ENCODE measurements at regions not wholly inside any gene's neighbourhood (a gene's known extent, or its start where the extent isn't known, plus 50 kb on each side); places are given as distances from the start of the nearest gene placed in this dataset.
"Not testable (repeated sequence)": the region's sequence is repeated elsewhere in the genome, so short reads cannot be mapped to it uniquely, and the experiment has no call there.

DNA sequence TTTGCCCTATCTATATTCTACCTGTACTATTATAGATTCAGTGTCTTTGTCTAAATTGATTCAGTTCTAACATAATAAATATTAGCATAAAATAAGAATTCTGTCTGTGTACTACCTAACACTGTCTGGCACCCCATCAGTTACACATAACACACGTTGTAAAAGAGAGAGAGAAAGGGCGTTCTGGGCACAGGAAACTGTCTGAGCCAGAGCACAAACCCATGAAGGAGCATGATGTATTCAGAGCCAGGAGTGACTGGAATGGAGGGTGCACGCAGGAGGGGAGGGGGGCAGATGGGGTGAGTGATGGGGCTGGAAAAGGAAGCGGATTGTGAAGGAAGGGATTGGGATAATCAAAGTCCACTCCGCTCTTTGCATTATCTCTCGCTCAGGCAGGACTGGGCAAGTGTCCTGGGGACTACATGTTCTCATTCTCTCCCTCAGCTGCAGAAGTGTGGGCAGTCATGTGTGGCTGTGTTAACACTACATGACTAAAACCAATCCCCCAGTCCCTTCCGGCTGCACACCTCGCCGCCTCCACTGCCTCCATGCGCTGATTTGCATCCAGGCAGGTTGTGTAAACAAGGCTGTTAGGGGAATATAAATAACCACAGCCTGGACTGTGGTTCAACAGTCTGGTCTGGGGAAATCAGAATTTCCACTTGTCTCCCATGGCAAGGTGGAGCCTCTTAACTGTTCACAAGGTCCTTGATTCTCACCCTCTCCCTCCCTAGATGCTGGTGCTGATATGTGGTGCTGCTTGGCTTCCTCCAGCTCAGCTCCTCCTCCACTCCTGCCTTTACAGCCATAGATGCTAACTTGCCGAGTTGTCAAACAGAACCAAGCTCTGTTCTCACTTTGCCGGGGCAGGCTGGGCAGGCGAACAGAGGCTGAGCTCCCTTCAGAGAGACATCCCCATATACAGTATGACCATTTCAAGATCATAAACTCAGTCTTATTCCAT, 367.5 kb upstream of the BRINP1 start:
- no peak for DNase-seq

- DNase-seq = no peak
Observed at GRCh38 chr9:119727988-119728387, 358.8 kb upstream of the BRINP1 start.

DNA sequence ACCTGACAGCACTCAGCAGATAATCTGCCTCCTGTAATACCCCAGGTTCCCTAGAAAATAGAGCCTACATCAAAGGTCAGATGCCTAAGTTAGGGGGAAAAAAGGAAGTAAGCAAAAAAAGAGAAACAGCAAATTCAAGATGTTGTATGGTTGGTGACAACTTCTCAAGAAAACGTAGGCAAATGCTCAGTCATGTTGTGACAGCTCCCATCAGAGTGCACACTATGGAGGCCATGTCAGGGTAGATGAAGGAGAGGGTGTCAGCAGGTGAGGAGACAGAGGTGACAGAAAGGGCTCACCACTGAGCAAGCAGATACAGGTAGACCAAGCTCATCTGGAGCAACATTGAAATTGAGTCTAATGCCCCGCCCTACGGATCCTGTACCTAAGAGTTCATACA, 356.8 kb upstream of the BRINP1 start:
- no peak for DNase-seq

DNA sequence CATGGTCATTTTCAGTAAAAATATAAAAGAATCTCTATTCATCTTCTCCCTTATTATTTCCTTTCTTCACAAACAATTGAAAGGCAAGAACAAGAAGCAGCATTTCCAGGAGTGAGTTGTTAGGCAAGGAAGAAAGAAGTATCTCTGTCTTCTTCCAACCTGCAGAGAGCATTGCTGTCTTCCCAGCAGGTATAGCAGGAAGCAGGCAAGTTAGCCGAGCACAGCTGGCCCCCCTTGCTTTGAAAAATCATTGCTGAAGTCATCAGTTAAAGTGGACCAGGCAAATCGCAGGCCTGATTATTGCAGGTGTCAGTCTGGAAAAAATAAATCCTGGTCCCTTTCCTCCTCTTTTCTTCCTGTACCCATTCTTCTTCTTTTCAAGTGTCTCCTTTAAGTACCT, 353.1 kb upstream of the BRINP1 start:
- no peak for DNase-seq

DNA sequence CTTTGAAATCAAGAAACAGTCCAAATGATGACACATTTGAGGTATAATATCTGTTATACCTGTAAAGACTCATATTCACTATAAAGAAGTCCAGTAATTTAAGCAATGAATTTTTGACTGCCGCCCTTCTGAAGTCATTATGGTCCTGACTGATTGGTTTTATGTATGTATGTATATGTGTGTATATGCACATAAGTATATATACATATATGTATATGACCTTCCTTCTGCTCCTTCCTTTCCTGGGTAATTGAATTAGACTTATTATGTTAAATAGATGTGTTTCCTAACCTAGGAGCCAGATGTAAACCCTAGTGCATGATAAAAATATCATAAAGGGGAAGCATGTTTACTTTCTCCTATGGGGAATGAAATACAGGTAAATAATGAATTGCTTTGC, 343.1 kb upstream of the BRINP1 start:
- no peak for DNase-seq

DNA sequence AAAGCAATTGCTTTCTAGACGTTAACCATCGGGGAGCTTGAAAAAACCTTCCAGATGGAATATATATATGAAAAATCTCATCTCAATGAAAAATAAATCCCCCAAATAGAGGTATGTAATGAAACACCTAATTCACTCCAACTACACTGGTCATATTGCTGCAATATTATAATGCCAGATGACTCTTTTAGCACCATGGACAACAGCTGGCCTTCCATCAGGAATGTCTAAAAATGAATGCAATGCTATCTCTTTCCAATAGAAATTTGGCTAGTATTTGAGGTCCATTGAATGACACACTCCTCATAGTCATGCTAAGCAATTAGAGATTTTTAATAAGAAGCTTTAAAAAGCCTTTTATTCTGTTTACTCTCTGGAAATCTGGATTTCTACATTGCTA, 340.2 kb upstream of the BRINP1 start:
- DNase-seq = no peak

DNA sequence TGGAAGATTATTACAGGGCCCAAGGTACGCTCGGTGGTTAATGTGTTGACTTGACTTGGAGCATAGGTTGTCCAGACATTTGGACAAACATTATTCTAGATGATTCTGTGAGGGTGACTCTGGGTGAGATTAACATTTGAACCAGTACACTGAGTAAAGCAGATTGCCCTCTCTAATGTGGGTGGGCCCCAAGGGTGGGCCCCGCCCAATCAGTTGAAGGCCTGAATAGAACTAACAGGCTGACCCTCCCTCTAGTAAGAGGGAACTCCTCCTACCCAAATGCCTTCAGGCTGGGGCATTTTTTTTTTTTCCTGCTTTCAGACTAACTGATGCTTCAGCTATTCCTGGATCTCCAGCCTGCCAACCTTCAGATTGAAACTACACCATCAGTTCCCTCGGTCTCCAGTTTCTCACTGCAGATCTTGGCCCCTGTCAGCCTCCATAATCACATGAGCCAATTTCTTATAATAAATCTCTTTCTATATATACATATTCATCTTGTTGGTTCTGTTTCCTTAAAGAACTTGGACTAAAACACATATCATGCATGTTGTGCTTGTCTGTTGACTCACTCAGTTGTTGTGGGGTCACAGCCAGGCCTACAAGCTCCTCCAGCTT, 338.1 kb upstream of the BRINP1 start:
- no peak for DNase-seq

- no peak for DNase-seq
Observed at GRCh38 chr9:119701651-119702050, 332.4 kb upstream of the BRINP1 start.

GRCh38 chr9:119698535-119698934, 329.3 kb upstream of the BRINP1 start:
- DNase-seq = no peak

DNA sequence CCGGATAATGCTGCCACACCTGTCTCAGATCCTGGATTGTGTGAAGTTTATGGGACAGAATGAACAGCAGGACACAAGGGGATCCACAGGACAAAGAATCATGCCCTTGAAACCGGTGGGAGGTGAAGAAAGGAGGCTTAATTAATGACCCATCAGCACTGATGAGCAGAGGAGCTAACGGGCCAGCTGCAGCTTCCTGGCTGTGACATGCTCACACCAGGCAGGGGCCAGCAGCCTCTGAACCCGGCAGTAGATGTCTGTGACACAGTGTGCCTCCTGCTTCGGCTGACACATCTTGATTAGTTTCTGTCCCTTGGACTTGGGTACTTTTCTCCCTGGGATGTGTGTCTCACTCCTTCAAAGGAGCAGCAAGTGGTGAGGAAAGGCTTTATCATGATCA, 328.8 kb upstream of the BRINP1 start:
- DNase-seq = no peak

GRCh38 chr9:119689879-119690278, 320.6 kb upstream of the BRINP1 start:
- no peak for DNase-seq

DNA sequence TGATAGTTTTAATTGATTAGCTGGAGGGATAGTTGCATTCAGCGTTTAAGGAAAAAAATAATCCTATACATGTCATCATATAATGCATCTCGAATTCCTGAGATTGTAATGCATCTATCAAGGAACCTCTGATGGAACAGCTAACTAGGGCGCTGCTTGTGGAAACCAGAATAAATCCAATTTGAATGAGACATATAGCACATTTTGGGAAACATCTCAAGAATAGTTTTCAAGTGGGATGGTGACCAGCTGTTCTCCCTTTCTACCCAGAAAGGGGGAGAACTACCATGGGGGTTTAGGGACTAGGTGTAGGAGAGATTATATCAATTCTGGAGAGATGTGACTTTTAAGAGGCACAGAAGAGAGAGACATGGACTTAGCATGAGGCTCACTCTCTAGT, 319.3 kb upstream of the BRINP1 start:
- DNase-seq = no peak

DNA sequence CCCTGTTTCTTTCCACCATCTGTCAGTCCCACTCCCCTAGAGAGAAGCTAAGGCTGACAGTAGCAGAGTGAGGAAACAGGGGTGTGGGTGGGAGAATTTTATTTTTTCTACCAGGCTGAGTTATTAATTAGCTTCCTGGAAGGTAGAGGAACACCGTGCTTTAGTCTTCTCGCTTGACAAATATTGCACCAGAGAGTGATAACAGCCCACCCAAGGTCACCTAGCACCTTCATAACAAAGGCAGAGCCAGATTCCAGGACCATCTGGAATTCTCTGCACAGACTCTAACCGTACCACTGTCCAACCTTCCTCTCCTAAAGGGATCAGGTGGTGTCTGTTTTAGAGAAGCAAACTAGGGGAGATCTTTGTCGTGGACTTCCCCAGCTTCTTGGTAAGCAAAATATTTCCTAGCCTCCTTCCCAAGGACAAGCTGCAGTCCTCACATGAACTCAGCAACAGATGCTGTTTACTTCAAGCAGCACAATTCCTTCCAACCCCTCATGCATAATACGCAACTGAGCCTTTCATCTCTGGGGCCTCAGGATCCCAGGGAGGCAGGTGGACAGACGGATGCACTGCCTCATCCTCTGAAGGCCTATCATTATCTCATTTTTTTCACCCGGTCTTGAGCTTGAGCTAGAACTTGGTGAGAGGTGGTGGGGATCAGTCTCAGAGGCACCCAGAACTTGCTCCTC, 308.7 kb upstream of the BRINP1 start:
- no peak for DNase-seq

DNA sequence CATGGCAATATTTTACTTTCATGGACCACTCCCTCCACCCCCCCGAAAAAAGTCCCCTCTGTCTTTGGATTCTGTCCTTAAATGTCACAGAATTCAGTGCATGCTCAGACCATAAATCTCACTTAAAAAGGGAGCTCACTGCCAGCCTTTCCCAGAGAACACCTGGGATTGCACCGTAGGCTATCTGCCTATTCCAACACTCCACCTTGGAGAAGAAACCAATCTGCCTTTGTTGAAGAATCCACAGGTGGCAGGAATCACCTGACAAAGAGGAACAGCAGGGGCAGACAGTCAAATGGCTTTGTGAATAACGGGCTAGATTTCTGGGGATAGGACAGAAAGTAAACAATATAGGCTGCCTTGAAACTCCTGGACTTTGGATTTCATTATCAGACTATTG, 306.7 kb upstream of the BRINP1 start:
- no peak for DNase-seq

DNA sequence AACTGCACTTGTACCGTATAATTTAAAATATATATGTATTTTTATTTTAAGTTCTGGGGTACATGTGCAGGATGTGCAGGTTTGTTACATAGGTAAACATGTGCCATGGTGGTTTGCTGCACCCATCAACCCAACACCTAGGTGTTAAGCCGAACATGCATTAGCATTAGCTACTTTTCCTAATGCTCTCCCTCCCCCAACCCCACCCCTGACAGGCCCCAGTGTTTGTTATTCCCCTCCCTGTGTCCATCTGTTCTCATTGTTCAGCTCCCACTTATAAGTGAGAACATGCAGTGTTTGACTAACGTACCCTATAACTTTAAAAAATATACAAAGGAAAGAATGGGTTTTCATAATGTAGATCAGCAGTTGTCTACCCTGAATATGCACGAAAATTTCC, 303.5 kb upstream of the BRINP1 start:
- DNase-seq = not testable (repeated sequence)

DNA sequence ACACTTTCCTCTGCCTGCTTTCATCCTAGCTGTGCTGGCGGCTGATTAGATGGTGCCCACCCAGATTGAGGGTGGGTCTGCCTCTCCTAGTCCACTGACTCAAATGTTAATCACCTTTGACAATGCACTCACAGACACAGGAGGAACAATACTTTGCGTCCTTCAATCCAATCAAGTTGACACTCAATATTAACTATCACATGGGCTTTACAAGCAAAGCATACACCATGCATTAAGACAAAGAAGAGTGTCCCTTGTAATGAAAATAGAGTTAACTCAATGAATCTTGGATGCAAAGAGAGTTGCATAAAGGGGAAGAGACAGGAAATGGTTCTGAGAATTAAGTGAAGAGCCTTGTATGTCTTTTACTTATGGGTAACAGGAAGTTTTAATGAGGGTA, 298.7 kb upstream of the BRINP1 start:
- no peak for DNase-seq

GRCh38 chr9:119667163-119667562, 297.9 kb upstream of the BRINP1 start:
- no peak for DNase-seq

- no peak for DNase-seq
Observed at GRCh38 chr9:119662329-119662728, 293.1 kb upstream of the BRINP1 start.

DNA sequence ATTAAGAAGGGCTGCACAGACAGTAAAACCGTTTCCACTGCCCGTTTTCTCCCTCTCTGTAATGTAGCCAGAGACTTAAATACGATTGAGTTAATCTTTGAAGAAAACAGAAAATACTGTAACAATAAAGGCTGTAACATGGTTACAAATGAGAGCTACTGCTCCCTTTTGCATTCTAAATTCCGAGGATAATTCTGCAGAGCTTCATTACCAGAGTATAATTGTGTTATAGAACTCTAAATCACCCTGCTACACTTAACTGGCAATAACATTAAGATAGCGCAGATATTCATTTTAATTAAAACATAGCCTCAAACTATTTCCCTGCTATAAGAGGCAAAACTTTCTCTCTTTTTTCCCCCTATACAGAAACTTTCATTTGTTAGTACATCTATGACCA, 283.7 kb upstream of the BRINP1 start:
- no peak for DNase-seq

DNA sequence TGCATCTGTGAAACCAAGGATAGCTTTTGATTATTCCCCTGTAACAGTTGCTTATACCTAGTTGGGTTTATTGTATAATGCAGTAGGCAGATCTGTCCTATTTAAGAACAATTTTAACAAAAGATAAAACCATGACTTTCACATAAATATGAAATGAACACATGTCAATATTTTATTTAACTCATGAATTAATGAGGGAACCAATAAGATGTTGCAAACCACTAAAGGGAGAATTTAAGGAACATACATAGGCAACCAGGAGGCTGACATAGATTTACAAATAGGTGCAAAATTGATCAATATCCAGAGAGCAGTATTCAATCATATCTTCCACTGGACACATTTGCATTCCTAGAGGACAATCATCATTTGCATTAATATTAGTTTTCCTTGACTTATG, 280.0 kb upstream of the BRINP1 start:
- no peak for DNase-seq

- peak; percentile 2 for DNase-seq
Observed at GRCh38 chr9:119639287-119639955, 270.2 kb upstream of the BRINP1 start.

DNA sequence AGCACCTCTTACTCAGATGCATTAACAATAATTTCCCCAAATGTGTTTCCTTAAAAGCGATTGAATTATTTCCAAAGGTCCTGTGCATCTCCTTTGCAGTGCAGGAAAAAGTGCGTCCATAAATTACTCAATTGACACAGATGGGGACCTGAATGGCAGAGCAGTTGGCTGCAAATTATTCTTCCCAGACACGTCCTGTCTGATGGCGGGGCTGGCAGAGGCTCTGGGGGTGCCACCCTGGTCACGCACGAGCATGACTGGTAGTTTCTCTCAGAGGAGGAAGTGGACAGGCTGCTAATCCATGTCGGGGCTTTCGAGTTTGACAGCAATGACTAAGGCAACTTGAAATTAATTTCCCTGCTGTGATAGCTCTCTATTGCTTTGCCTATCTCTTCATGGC, 264.8 kb upstream of the BRINP1 start:
- DNase-seq = no peak

GRCh38 chr9:119611565-119611964, 242.3 kb upstream of the BRINP1 start:
- no peak for DNase-seq
